ENCODE measurements at regions not wholly inside any gene's neighbourhood (a gene's known extent, or its start where the extent isn't known, plus 50 kb on each side); places are given as distances from the start of the nearest gene placed in this dataset.

DNA sequence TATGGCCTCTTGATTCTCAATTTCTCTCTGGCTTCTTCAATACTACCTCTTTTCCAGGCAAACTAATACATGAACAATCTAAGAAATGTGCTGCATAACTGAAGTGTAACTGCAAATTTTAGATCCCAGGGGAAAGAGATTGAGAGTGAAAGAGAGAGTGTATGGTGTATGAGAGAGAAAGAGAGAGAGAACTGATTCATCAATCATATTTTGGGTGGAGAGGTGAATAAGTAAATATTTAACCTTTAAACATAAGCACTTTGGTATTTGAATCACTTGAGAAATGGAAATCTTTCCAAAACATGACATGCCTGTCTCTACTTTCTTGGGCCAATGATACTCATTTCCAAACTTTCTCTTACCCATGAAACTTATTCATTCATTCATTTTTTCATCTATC, 147.2 kb upstream of the DIPK2B start:
- no peak overlapping the region for H3K4me3 ChIP-seq (replicated peaks; ENCODE audit: insufficient read depth, low read length)
- H3K27ac ChIP-seq (replicated peaks): no peak overlapping the region
- peaks cover 2% of the 10 kb centered on the region for H3K27me3 ChIP-seq (ENCODE audit: insufficient read depth, poor library complexity, severe bottlenecking)
- DNase-seq (ENCODE audit: low read depth in 1 of 2, low spot score in 1 of 2): no peak
- TF ChIP-seq SPI1 (IDR thresholded peaks at IDR 0.05; ENCODE audit: borderline replicate concordance, low read depth): no peak

DNA sequence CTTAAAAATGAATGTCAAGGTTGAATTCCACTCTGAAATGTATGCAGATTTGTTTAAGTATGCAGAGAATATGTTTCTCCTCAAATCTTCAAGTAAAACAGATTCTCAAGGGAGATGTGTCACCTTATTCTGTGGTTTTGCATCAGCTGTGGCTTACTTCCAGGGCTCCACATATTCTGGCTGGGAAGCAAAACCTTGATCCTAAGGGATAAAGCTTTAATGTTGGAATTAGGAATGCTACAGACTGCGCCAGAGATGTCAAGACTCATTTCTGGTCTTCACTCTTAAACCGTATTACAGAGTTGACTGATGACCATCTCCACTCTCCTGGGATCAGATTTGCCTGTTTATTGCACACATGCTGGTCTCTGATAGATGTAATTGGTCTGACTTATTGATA, 143.9 kb upstream of the DIPK2B start:
- TF ChIP-seq, protein P1, sequence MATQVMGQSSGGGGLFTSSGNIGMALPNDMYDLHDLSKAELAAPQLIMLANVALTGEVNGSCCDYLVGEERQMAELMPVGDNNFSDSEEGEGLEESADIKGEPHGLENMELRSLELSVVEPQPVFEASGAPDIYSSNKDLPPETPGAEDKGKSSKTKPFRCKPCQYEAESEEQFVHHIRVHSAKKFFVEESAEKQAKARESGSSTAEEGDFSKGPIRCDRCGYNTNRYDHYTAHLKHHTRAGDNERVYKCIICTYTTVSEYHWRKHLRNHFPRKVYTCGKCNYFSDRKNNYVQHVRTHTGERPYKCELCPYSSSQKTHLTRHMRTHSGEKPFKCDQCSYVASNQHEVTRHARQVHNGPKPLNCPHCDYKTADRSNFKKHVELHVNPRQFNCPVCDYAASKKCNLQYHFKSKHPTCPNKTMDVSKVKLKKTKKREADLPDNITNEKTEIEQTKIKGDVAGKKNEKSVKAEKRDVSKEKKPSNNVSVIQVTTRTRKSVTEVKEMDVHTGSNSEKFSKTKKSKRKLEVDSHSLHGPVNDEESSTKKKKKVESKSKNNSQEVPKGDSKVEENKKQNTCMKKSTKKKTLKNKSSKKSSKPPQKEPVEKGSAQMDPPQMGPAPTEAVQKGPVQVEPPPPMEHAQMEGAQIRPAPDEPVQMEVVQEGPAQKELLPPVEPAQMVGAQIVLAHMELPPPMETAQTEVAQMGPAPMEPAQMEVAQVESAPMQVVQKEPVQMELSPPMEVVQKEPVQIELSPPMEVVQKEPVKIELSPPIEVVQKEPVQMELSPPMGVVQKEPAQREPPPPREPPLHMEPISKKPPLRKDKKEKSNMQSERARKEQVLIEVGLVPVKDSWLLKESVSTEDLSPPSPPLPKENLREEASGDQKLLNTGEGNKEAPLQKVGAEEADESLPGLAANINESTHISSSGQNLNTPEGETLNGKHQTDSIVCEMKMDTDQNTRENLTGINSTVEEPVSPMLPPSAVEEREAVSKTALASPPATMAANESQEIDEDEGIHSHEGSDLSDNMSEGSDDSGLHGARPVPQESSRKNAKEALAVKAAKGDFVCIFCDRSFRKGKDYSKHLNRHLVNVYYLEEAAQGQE (IDR thresholded peaks at IDR 0.05; ENCODE audit: insufficient replicate concordance, low read depth): no peak
- TF ChIP-seq SPI1 (IDR thresholded peaks at IDR 0.05; ENCODE audit: borderline replicate concordance, low read depth): no peak
- TF ChIP-seq, protein P2, sequence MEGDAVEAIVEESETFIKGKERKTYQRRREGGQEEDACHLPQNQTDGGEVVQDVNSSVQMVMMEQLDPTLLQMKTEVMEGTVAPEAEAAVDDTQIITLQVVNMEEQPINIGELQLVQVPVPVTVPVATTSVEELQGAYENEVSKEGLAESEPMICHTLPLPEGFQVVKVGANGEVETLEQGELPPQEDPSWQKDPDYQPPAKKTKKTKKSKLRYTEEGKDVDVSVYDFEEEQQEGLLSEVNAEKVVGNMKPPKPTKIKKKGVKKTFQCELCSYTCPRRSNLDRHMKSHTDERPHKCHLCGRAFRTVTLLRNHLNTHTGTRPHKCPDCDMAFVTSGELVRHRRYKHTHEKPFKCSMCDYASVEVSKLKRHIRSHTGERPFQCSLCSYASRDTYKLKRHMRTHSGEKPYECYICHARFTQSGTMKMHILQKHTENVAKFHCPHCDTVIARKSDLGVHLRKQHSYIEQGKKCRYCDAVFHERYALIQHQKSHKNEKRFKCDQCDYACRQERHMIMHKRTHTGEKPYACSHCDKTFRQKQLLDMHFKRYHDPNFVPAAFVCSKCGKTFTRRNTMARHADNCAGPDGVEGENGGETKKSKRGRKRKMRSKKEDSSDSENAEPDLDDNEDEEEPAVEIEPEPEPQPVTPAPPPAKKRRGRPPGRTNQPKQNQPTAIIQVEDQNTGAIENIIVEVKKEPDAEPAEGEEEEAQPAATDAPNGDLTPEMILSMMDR (IDR thresholded peaks at IDR 0.05; ENCODE audit: insufficient read depth, low read length): no peak
- TF ChIP-seq POLR2AphosphoS5 (IDR thresholded peaks at IDR 0.05; ENCODE audit: low read depth): no peak
- TF ChIP-seq GABPA (IDR thresholded peaks at IDR 0.05; ENCODE audit: low read depth): no peak
- no peak overlapping the region for H3K27ac ChIP-seq (replicated peaks)
- no peak for DNase-seq (ENCODE audit: low read depth in 1 of 2, low spot score in 1 of 2)
- no peak overlapping the region for H3K4me3 ChIP-seq (replicated peaks; ENCODE audit: insufficient read depth, low read length)
- peaks cover 2% of the 10 kb centered on the region for H3K27me3 ChIP-seq (ENCODE audit: insufficient read depth, poor library complexity, severe bottlenecking)

DNA sequence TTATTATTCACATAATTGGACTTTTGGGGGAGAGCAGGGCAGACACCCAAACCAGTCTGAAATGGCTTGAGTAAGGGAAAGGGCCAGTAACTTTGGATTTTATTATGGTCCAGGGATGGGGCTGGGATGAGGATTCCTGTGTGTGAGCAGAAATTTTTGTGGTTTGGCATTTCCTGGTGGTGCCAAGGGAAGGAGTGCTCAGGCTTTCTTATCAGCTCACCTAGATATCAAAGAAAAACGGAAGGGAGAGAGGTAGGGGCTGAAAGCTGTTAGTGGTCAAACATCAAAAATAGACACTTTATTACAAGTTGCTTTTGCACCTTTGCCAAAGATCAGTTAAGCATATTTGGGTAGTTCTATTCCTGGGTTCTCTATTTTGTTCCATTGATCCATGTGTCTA, 128.5 kb upstream of the DIPK2B start:
- TF ChIP-seq GABPA (IDR thresholded peaks at IDR 0.05; ENCODE audit: low read depth) (no peak), SPI1 (IDR thresholded peaks at IDR 0.05; ENCODE audit: borderline replicate concordance, low read depth) (no peak), POLR2AphosphoS5 (IDR thresholded peaks at IDR 0.05; ENCODE audit: low read depth) (no peak)
- TF ChIP-seq, protein P2 (IDR thresholded peaks at IDR 0.05; ENCODE audit: insufficient read depth, low read length): no peak
- TF ChIP-seq, protein P1 (IDR thresholded peaks at IDR 0.05; ENCODE audit: insufficient replicate concordance, low read depth): no peak
- no peak overlapping the region for H3K4me3 ChIP-seq (replicated peaks; ENCODE audit: insufficient read depth, low read length)
- no peak for DNase-seq (ENCODE audit: low read depth in 1 of 2, low spot score in 1 of 2)

DNA sequence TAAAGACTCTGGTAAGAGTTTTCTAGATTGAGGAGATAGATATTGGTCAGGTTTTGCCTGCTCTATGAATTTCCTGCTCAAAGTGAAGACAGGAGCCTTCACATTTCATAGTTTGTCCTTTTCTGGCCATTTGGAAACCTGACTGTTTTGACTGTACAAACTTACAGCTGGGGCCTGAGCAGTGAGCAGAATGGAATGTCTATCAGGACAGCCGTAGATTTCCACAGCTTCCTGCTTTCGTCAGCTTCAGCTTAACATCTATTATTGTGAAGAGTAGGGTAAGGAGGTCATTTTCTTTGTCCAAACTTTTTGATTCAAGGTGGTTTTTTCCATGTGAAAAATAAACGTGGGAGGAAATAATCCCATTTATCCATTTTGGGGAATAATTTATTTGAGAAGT, 124.3 kb upstream of the DIPK2B start:
- TF ChIP-seq, protein P1 (IDR thresholded peaks at IDR 0.05; ENCODE audit: insufficient replicate concordance, low read depth): no peak
- no peak overlapping the region for H3K4me3 ChIP-seq (replicated peaks; ENCODE audit: insufficient read depth, low read length)
- H3K27me3 ChIP-seq (ENCODE audit: insufficient read depth, poor library complexity, severe bottlenecking): no peaks in the 10 kb centered on the region
- H3K27ac ChIP-seq (replicated peaks): no peak overlapping the region
- no peak for DNase-seq (ENCODE audit: low read depth in 1 of 2, low spot score in 1 of 2)

More for the DNA sequence above, 128.5 kb upstream of the DIPK2B start:
- no peak overlapping the region for H3K27ac ChIP-seq (replicated peaks)
- no peaks in the 10 kb centered on the region for H3K27me3 ChIP-seq (ENCODE audit: insufficient read depth, poor library complexity, severe bottlenecking)
